Keratinocyte (primary cell): ENCODE measurements at regions not wholly inside any gene's neighbourhood (a gene's known extent, or its start where the extent isn't known, plus 50 kb on each side); places are given as distances from the start of the nearest gene placed in this dataset.

ENCODE experiments used
- CTCF ChIP-seq, 3 experiments: IDR thresholded peaks in 1 of 3; conservative IDR thresholded peaks in 1 of 3; optimal IDR thresholded peaks in 1 of 3; 2 replicates in 2 of 3; 3 replicates in 1 of 3; pipeline versions ENCODE3 to v1.5.1; 2011; ENCODE audit warnings: low read length in 3 of 3, mild to moderate bottlenecking in 3 of 3, moderate library complexity in 2 of 3, control low read depth in 1 of 3, inconsistent platforms in 1 of 3; ENCODE audit not compliant: insufficient read depth in 2 of 3; ENCODE audit errors: extremely low read depth in 1 of 3
- EZH2 ChIP-seq: IDR thresholded peaks from one replicate; pipeline ENCODE4 v1.6.1; 2012; ENCODE audit warnings: inconsistent platforms, mild to moderate bottlenecking, low read length, moderate library complexity

- TF ChIP-seq CTCF (optimal IDR thresholded peaks at IDR 0.05 in 1 of 3, IDR thresholded peaks at IDR 0.05 in 1 of 3, conservative IDR thresholded peaks at IDR 0.05 in 1 of 3; ENCODE audit: extremely low read depth in 1 of 3, insufficient read depth in 2 of 3, low read length in 3 of 3) (no peak), EZH2 (no peak)
These were observed 98.4 kb upstream of the NREP start for GRCh38 chr5:111855356-111855755.
